GM21619 (cell line): ENCODE measurements at regions not wholly inside any gene's neighbourhood (a gene's known extent, or its start where the extent isn't known, plus 50 kb on each side); places are given as distances from the start of the nearest gene placed in this dataset.

ENCODE experiments used
- ATAC-seq: cut with Tn5 transposase; IDR thresholded peaks from one replicate; pipeline ENCODE4 v1.9.1; 2021; ENCODE audit not compliant: unreplicated experiment

GRCh38 chr4:53654300-53654758 lies 63.0 kb upstream of the LNX1 start:
- ATAC-seq = no peak

GRCh38 chr4:53653484-53654053 lies 62.3 kb upstream of the LNX1 start:
- peak; percentile 64 for ATAC-seq

- ATAC-seq = no peak
Observed at GRCh38 chr4:53651156-53651735, 60.0 kb upstream of the LNX1 start.

GRCh38 chr4:53649357-53649756 lies 58.1 kb upstream of the LNX1 start:
- no peak for ATAC-seq

- peak; percentile 67 for ATAC-seq
Observed at GRCh38 chr4:53647547-53647946, 56.3 kb upstream of the LNX1 start.

- ATAC-seq = no peak
Observed at GRCh38 chr4:53646795-53647194, 55.5 kb upstream of the LNX1 start.

GRCh38 chr4:53645108-53645507 lies 53.8 kb upstream of the LNX1 start:
- no peak for ATAC-seq

GRCh38 chr4:53644607-53645006 lies 53.3 kb upstream of the LNX1 start:
- ATAC-seq = no peak
